IMR-90 (cell line): ENCODE measurements at regions not wholly inside any gene's neighbourhood (a gene's known extent, or its start where the extent isn't known, plus 50 kb on each side); places are given as distances from the start of the nearest gene placed in this dataset.

ENCODE experiments used
- ATAC-seq: fragments of 200-7000 bp; cut with Tn5 transposase; 2 replicates; pipeline ENCODE4 v1.9.1; 2020; ENCODE audit warnings: low read depth, mild to moderate bottlenecking, moderate library complexity
- BruUV-seq: library from RNA; stranded (reverse); fragments of 400-500 nt; replicated peaks from 2 replicates; lab custom pipeline; 2021; lab: Mats Ljungman, UMichigan
- CTCF ChIA-PET: fragments of 300-600 bp; formaldehyde crosslinking; extraction: SDS; loops from one replicate; lab custom pipeline; 2021; ENCODE audit warnings: antibody characterized with exemption; lab: Yijun Ruan, JAX
- POLR2A ChIA-PET: fragments of 300-600 bp; sonication (Branson Sonifier 250); formaldehyde crosslinking; loops from one replicate; lab custom pipeline; 2022; ENCODE audit warnings: antibody characterized with exemption; ENCODE audit not compliant: unreplicated experiment; lab: Charles Lee
- DNase-seq: peaks from one replicate; pipeline ENCODE4 v3.0.0; 2013
- H2AFZ ChIP-seq: replicated peaks from 2 replicates; pipeline ENCODE3; 2013; ENCODE audit warnings: low read length, mild to moderate bottlenecking; ENCODE audit not compliant: poor library complexity
- H2AK5ac ChIP-seq: 2 replicates; pipeline ENCODE4 v1.6.1; 2013; ENCODE audit warnings: low read depth, low read length, inconsistent platforms
- H2AK9ac ChIP-seq: replicated peaks from 2 replicates; pipeline ENCODE3; 2013; ENCODE audit warnings: mild to moderate bottlenecking, low read depth, low read length, moderate library complexity; ENCODE audit not compliant: poor library complexity
- H2BK120ac ChIP-seq: 2 replicates; pipeline ENCODE4 v1.6.1; 2013; ENCODE audit warnings: low read depth, low read length, inconsistent platforms
- H2BK15ac ChIP-seq: 3 replicates; pipeline ENCODE4 v1.6.1; 2013; ENCODE audit warnings: low read depth, low read length, inconsistent platforms
- H2BK20ac ChIP-seq: 2 replicates; pipeline ENCODE4 v1.6.1; 2013; ENCODE audit warnings: low read depth, mild to moderate bottlenecking, inconsistent platforms, low read length, moderate library complexity
- H2BK5ac ChIP-seq: 2 replicates; pipeline ENCODE4 v1.6.1; 2013; ENCODE audit warnings: mild to moderate bottlenecking, low read depth, low read length, inconsistent platforms; ENCODE audit not compliant: poor library complexity, severe bottlenecking
- H3K14ac ChIP-seq: replicated peaks from 2 replicates; pipeline ENCODE4 v1.6.1; 2013; ENCODE audit warnings: low read depth, low read length, inconsistent platforms
- H3K18ac ChIP-seq: 2 replicates; pipeline ENCODE4 v1.6.1; 2013; ENCODE audit warnings: low read depth, low read length, control low read depth
- H3K23ac ChIP-seq: 2 replicates; pipeline ENCODE4 v1.6.1; 2013; ENCODE audit warnings: low read depth, low read length, inconsistent platforms
- H3K27ac ChIP-seq: 2 replicates; pipeline ENCODE4 v1.5.1; 2013; ENCODE audit warnings: mild to moderate bottlenecking, control low read depth, low read length; ENCODE audit not compliant: insufficient read depth
- H3K27me3 ChIP-seq: 2 replicates; pipeline ENCODE4 v1.6.1; 2013; ENCODE audit warnings: low read length; ENCODE audit not compliant: control insufficient read depth, insufficient read depth
- H3K36me3 ChIP-seq: 2 replicates; pipeline ENCODE4 v1.6.1; 2013; ENCODE audit warnings: low read length, mixed read lengths; ENCODE audit not compliant: control insufficient read depth, insufficient read depth
- H3K4ac ChIP-seq: 2 replicates; pipeline ENCODE4 v1.6.1; 2013; ENCODE audit warnings: low read depth, low read length, inconsistent platforms
- H3K4me1 ChIP-seq: 2 replicates; pipeline ENCODE4 v1.6.1; 2013; ENCODE audit warnings: low read length, mixed read lengths; ENCODE audit not compliant: control insufficient read depth, insufficient read depth
- H3K4me2 ChIP-seq: 2 replicates; pipeline ENCODE4 v1.6.1; 2013; ENCODE audit warnings: low read depth, mild to moderate bottlenecking, control low read depth, low read length, moderate library complexity
- H3K4me3 ChIP-seq: 2 replicates; pipeline ENCODE4 v1.5.1; 2013; ENCODE audit warnings: low read depth, mild to moderate bottlenecking, control low read depth, low read length, moderate library complexity; ENCODE audit not compliant: insufficient read depth
- H3K56ac ChIP-seq: 2 replicates; pipeline ENCODE4 v1.6.1; 2013; ENCODE audit warnings: low read length, inconsistent platforms; ENCODE audit not compliant: insufficient read depth; ENCODE audit errors: extremely low read depth
- H3K79me1 ChIP-seq, 2 experiments: 2 replicates each; pipeline ENCODE4 v1.6.1; 2013; ENCODE audit warnings: low read length in 2 of 2, inconsistent platforms in 1 of 2, low read depth in 1 of 2
- H3K9ac ChIP-seq: 2 replicates; pipeline ENCODE4 v1.6.1; 2013; ENCODE audit warnings: low read depth, low read length, control low read depth
- H3K9me1 ChIP-seq: 2 replicates; pipeline ENCODE4 v1.6.1; 2013; ENCODE audit warnings: low read length, inconsistent platforms; ENCODE audit not compliant: insufficient read depth
- H3K9me3 ChIP-seq: 2 replicates; pipeline ENCODE4 v1.6.1; 2013; ENCODE audit warnings: low read length; ENCODE audit not compliant: control insufficient read depth, insufficient read depth
- H4K20me1 ChIP-seq: 2 replicates; pipeline ENCODE4 v1.6.1; 2013; ENCODE audit warnings: low read length, inconsistent platforms; ENCODE audit not compliant: insufficient read depth
- H4K5ac ChIP-seq: 2 replicates; pipeline ENCODE4 v1.6.1; 2013; ENCODE audit warnings: mild to moderate bottlenecking, low read depth, low read length, control low read depth
- H4K8ac ChIP-seq, 2 experiments: 2 replicates each; pipeline ENCODE4 v1.6.1; 2013; ENCODE audit warnings: low read depth in 2 of 2, low read length in 2 of 2, control low read depth in 1 of 2, inconsistent platforms in 1 of 2
- H4K91ac ChIP-seq: 2 replicates; pipeline ENCODE4 v1.6.1; 2013; ENCODE audit warnings: low read depth, low read length, inconsistent platforms; ENCODE audit not compliant: insufficient read depth
- CEBPB ChIP-seq: IDR thresholded peaks from 2 replicates; pipeline ENCODE4 v1.6.1; 2012; ENCODE audit warnings: low read depth, low read length, improper control_type of control experiment
- RAD21 ChIP-seq: IDR thresholded peaks from 2 replicates; pipeline ENCODE4 v1.6.1; 2012; ENCODE audit warnings: low read length, improper control_type of control experiment
- WGBS, 2 experiments: methylation state at CpG; one replicate each; pipeline versions ENCODE4 v1.1.5 to v1.1.7; 2013; ENCODE audit warnings: missing lambda C conversion rate in 2 of 2; ENCODE audit not compliant: insufficient read length in 1 of 2; ENCODE audit errors: extremely low coverage in 2 of 2; 5-methylcytosine and 5-hydroxymethylcytosine counted together
- dilution Hi-C: fragments of 300-500 bp; cut with HindIII; formaldehyde crosslinking; loops from one replicate; pipeline ENCODE4 v1.14.3; 2018; ENCODE audit warnings: low sequenced_read_pairs; ENCODE audit not compliant: unreplicated experiment
- in situ Hi-C: fragments of 300-500 bp; cut with MboI; formaldehyde crosslinking; loops from 3 replicates; pipeline ENCODE4 v1.14.3; 2019; ENCODE audit warnings: low sequenced_read_pairs, inconsistent platforms, mixed read lengths
- intact Hi-C: fragments of 100-400 bp; cut with micrococcal nuclease; formaldehyde crosslinking; loops from 2 replicates; pipeline ENCODE4 v1.10.0; 2022

DNA sequence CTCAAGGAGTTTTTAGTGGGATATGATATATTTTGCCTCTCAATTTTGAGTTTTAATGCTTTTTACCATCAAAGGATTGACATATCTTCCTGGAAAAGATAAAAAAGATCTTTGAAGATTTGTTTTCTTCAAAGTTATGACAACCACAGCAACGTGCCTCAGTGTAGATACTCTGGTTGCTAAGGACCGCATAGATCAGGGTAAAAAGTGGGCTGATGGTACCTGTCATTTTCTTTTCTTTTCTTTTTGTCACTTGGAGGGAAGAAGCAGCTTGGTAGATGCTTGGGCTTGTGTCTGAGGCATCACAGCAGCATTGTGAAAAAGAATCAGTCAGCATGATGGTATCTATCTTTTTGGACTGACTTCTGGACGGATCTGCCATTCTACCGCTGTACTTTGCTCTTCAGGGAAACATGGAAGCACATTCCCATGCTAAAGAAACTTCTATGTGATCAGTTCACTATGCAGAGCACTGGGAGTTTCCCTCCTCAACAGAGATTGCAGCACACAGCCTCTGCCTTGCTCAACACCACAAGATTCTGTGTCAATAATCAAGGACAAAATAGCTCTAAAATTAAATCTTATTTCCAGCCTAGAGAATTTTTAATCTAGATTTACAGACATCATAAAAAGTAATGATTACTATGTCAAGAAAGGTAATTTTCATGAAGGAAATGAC, 54.8 kb upstream of the SGK1 start:
- H4K8ac ChIP-seq, result peak overlapping the region; percentile 14 to 68; a peak in 3 of 4 replicates
- POLR2A ChIA-PET, result no interaction called here
- DNase-seq (peak; percentile 86), ATAC-seq (peak; percentile 73)
- H4K91ac ChIP-seq, result peak overlapping the region; percentile 79
- H3K9me3 ChIP-seq, result no peaks in the 10 kb centered on the region
- H4K5ac ChIP-seq, result peak overlapping the region; percentile 19
- H3K4ac ChIP-seq, result peak overlapping the region; percentile 90
- peak overlapping the region; percentile 19 for H3K18ac ChIP-seq
- TF ChIP-seq RAD21 (no peak), CEBPB (peak; percentile 99)
- peak overlapping the region; percentile 68; the same call in 2 of the 3 replicates for H2BK15ac ChIP-seq
- BruUV-seq, result no TSS peak
- in situ Hi-C loops, result no loop called here
- peak overlapping the region; percentile 63; the same call in 1 of the 2 replicates for H2BK20ac ChIP-seq
- no peaks in the 10 kb centered on the region for H4K20me1 ChIP-seq
- dilution Hi-C loops, result no loop called here
- H3K36me3 ChIP-seq, result no peaks in the 10 kb centered on the region
- CTCF ChIA-PET, result interaction anchor here (0.8 to 1.2 kb wide), 4 partner anchors 18 to 268 kb away, joined by 3 to 4 read pairs (median 3); no protein-coding TSS in a partner anchor
- no peaks in the 10 kb centered on the region for H3K79me1 ChIP-seq
- H3K23ac ChIP-seq, result peak overlapping the region; percentile 85
- H3K27ac ChIP-seq, result peak overlapping the region; percentile 66; the same call in 1 of the 2 replicates
- no peak overlapping the region for H3K4me3 ChIP-seq
- intact Hi-C loops, result no loop called here
- no peak overlapping the region; the same call in 1 of the 2 replicates for H3K9ac ChIP-seq
- peak overlapping the region; percentile 16 for H2AFZ ChIP-seq
- no peak overlapping the region for H3K56ac ChIP-seq
- H3K4me2 ChIP-seq, result peak overlapping the region; percentile 0; the same call in 1 of the 2 replicates
- H3K9me1 ChIP-seq, result peaks cover 4% of the 10 kb centered on the region; the same call in 1 of the 2 replicates
- H2BK5ac ChIP-seq, result peak overlapping the region; percentile 68
- peak overlapping the region; percentile 93 for H2BK120ac ChIP-seq
- peak overlapping the region; percentile 93 for H2AK5ac ChIP-seq
- no CpG with 5 or more reads among the region's 4 CpGs for WGBS, 2 experiments
- H2AK9ac ChIP-seq, result no peak overlapping the region
- H3K27me3 ChIP-seq, result no peaks in the 10 kb centered on the region
- peak overlapping the region; percentile 73 for H3K14ac ChIP-seq
- H3K4me1 ChIP-seq, result peaks cover 9% of the 10 kb centered on the region
